ENCODE measurements at regions not wholly inside any gene's neighbourhood (a gene's known extent, or its start where the extent isn't known, plus 50 kb on each side); places are given as distances from the start of the nearest gene placed in this dataset.

GRCh38 chr16:73558219-73558618 is 510.3 kb upstream of the ZFHX3 start:
- H3K4me3 ChIP-seq = no peak overlapping the region
- 72 to 79% methylated on average over 6 to 7 of the region's 7 CpGs for WGBS, 2 donors (ENCODE audit: low coverage in 1 of 2)
- TF ChIP-seq CTCF (IDR thresholded peaks at IDR 0.05) (no peak), POLR2A (IDR thresholded peaks at IDR 0.05) (no peak), EP300 (IDR thresholded peaks at IDR 0.05; ENCODE audit: low read depth) (no peak), POLR2AphosphoS5 (IDR thresholded peaks at IDR 0.05) (no peak)
- no peak overlapping the region for H3K27ac ChIP-seq
- peaks cover 5% of the 10 kb centered on the region for H3K27me3 ChIP-seq
- no peaks in the 10 kb centered on the region for H3K9me3 ChIP-seq
- no peaks in the 10 kb centered on the region for H3K4me1 ChIP-seq
- in situ Hi-C loops (cut with MboI; ENCODE audit: low pct_ligation_motif_present in 1 of 4, low pct_unique_long_range_greater_than_20kb in 1 of 4, low sequenced_read_pairs in 3 of 4) (no loop called here), intact Hi-C loops (cut with DNase I; ENCODE audit: low total_unique reads) (no loop called here)
- H3K36me3 ChIP-seq = no peaks in the 10 kb centered on the region
- DNase-seq = no peak

- WGBS, 2 donors (ENCODE audit: low coverage in 1 of 2) = 82 to 87% methylated on average over 10 of the region's 10 CpGs
These were observed 506.2 kb upstream of the ZFHX3 start for GRCh38 chr16:73553941-73554660.

GRCh38 chr16:73549984-73550631 is 502.2 kb upstream of the ZFHX3 start:
- Histone ChIP-seq H3K9me3 (no peaks in the 10 kb centered on the region), H3K4me3 (no peak overlapping the region), H3K36me3 (no peaks in the 10 kb centered on the region), H3K27me3 (peaks cover 56% of the 10 kb centered on the region), H3K27ac (no peak overlapping the region), H3K4me1 (no peaks in the 10 kb centered on the region)
- intact Hi-C loops (cut with DNase I; ENCODE audit: low total_unique reads) = no loop called here
- 79 to 82% methylated on average over 3 to 19 of the region's 19 CpGs for WGBS, 2 donors (ENCODE audit: low coverage in 1 of 2)
- no peak for TF ChIP-seq POLR2AphosphoS5 (IDR thresholded peaks at IDR 0.05)
- in situ Hi-C loops (cut with MboI; ENCODE audit: low pct_ligation_motif_present in 1 of 4, low pct_unique_long_range_greater_than_20kb in 1 of 4, low sequenced_read_pairs in 3 of 4) = no loop called here
- DNase-seq = no peak

More at GRCh38 chr16:73553941-73554660, 506.2 kb upstream of the ZFHX3 start:
- no peaks in the 10 kb centered on the region for H3K9me3 ChIP-seq
- no peaks in the 10 kb centered on the region for H3K36me3 ChIP-seq
- no peak overlapping the region for H3K4me3 ChIP-seq
- H3K27me3 ChIP-seq = peaks cover 16% of the 10 kb centered on the region
- in situ Hi-C loops (cut with MboI; ENCODE audit: low pct_ligation_motif_present in 1 of 4, low pct_unique_long_range_greater_than_20kb in 1 of 4, low sequenced_read_pairs in 3 of 4) (no loop called here), intact Hi-C loops (cut with DNase I; ENCODE audit: low total_unique reads) (no loop called here)
- DNase-seq = no peak
- TF ChIP-seq CTCF (IDR thresholded peaks at IDR 0.05) (no peak), EP300 (IDR thresholded peaks at IDR 0.05; ENCODE audit: low read depth) (no peak), POLR2A (IDR thresholded peaks at IDR 0.05) (no peak), POLR2AphosphoS5 (IDR thresholded peaks at IDR 0.05) (no peak)
- H3K27ac ChIP-seq = no peak overlapping the region
- no peaks in the 10 kb centered on the region for H3K4me1 ChIP-seq

GRCh38 chr16:73547552-73548403 is 499.9 kb upstream of the ZFHX3 start:
- Histone ChIP-seq H3K9me3 (no peaks in the 10 kb centered on the region), H3K27me3 (peaks cover 74% of the 10 kb centered on the region), H3K4me3 (no peak overlapping the region), H3K36me3 (no peaks in the 10 kb centered on the region), H3K4me1 (no peaks in the 10 kb centered on the region), H3K27ac (no peak overlapping the region)
- no peak for TF ChIP-seq EP300 (IDR thresholded peaks at IDR 0.05; ENCODE audit: low read depth)
- TF ChIP-seq POLR2A (IDR thresholded peaks at IDR 0.05) = no peak
- no peak for TF ChIP-seq CTCF (IDR thresholded peaks at IDR 0.05)
- TF ChIP-seq POLR2AphosphoS5 (IDR thresholded peaks at IDR 0.05) = no peak
- no peak for DNase-seq
- in situ Hi-C loops (cut with MboI; ENCODE audit: low pct_ligation_motif_present in 1 of 4, low pct_unique_long_range_greater_than_20kb in 1 of 4, low sequenced_read_pairs in 3 of 4) = no loop called here
- intact Hi-C loops (cut with DNase I; ENCODE audit: low total_unique reads) = no loop called here
- WGBS, 2 donors (ENCODE audit: low coverage in 1 of 2) = 42 to 44% methylated on average over 8 to 9 of the region's 9 CpGs
